ENCODE measurements at regions not wholly inside any gene's neighbourhood (a gene's known extent, or its start where the extent isn't known, plus 50 kb on each side); places are given as distances from the start of the nearest gene placed in this dataset.
"Not testable (repeated sequence)": the region's sequence is repeated elsewhere in the genome, so short reads cannot be mapped to it uniquely, and the experiment has no call there.

DNA sequence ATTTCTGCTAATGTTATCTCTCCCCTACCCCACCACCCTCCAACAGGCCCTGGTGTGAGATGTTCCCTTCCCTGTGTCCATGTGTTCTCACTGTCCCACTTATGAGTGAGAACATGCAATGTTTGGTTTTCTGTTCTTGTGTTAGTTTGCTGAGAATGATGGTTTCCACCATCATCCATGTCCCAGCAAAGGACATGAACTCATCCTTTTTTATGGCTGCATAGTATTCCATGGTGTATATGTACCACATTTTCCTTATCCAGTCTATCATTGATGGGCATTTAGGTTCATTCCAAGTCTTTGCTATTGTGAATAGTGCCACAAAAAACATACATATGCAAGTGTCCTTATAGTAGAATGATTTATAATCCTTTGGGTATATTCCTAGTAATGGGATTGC is 104.5 kb downstream of the ZNF33B start:
- not testable (repeated sequence) for DNase-seq

- DNase-seq = no peak
Observed at GRCh38 chr10:42532996-42533395, 105.4 kb downstream of the ZNF33B start.

DNA sequence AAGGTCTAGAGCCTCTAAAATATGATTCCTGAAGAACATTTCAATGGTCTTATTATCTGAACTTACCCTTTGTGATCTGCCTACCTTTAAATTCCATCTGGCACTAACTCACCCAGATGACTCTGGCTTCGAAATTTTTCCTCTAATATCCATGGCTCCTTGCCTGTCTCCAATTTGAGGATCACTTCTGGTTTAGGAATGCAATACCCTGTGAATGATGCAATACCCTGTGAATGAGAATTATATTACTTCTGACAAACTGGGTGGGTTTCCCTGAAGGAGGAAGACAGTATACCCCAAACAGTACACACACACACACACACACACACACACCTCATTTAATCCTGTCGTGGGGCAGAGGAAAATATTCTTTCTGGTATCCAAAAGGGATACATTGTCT is 115.3 kb downstream of the ZNF33B start:
- no peak for DNase-seq

- DNase-seq = no peak
Observed at GRCh38 chr10:42519761-42520460, 118.5 kb downstream of the ZNF33B start.

DNA sequence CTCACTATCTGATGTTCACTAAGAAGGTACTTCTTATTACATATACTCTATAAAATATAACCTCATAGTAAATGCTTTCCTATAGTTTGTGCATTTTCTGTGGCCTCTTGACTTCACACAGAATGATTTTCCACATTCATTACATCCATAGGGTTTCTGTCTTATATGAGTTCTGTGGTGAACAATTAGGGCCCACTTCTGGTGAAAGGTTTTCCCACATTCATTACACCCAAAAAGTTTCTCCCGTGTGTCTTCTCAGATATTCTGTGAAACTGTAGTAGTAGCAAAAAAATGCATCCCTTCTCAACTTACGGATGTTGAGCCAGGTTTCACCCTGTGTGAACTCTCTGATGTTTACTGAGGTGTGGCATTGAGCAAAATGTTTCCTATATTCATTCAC is 119.3 kb downstream of the ZNF33B start:
- DNase-seq = no peak

DNA sequence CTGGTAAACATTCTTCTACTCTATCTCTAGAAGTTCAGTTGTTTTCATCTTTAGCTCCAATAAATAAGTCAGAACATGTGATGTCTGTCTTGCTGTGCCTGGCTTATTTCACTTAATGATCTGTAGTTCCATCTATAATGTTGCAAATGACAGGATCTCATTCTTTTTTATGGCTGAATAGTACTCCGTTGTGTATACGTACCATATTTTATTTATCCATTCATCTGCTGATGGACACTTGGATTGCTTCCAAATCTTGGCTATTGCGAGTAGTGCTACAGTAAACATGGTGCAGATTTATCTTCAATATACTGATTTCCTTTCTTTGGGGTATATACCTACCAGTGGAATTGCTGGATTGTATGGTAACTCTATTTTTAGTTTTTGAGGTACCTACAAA is 124.4 kb downstream of the ZNF33B start:
- no peak for DNase-seq

GRCh38 chr10:42491801-42492200 is 146.6 kb downstream of the ZNF33B start:
- no peak for DNase-seq

DNA sequence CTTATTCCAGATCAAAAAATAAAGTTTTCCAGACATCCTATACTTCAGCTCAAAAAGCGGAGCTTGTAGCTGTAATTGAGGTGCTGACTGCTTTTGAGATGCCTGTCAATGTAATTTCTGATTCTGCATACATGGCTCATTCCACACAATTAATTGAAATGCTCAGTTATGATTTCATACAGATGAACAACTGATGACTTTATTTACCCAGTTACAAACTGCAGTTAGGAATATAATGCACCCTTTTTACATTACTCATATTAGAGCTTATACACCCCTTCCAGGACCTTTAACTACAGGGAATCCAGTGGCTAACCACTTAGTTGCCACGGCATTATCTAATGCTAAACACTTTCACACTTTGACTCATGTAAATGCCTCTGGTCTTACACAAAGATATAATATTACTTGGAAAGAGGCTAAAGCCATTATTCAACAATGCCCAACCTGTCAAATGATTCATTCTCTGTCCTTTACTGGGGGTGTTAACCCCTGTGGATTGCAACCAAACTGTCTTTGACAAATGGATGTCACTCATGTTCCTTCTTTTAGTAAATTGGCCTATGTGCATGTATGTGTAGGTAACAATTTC is 147.3 kb downstream of the ZNF33B start:
- DNase-seq = no peak

- DNase-seq = no peak
Observed at GRCh38 chr10:42490368-42490767, 148.0 kb downstream of the ZNF33B start.

- DNase-seq = no peak
Observed at GRCh38 chr10:42488416-42488815, 150.0 kb downstream of the ZNF33B start.

DNA sequence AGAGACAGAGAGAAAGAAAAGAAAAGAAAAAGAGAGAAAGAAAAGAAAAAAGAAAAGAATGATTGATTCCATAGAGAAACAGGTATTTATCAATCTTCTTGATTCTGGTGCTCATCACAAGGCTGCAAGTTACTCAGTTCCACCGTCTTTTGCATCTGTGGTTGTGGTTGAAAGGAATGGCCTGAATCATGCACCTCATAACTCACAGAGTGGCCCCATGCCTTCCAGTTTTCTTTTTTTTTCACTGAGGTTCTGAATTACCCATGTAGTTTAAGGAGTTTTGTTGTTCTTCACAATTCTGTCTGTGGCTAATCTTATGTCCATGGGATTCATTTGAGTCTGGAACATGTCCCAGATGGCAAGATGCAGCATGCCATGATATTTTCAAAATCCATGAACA is 156.0 kb downstream of the ZNF33B start:
- no peak for DNase-seq

GRCh38 chr10:42479057-42479456 is 159.3 kb downstream of the ZNF33B start:
- no peak for DNase-seq

- no peak for DNase-seq
Observed at GRCh38 chr10:42477170-42477569, 161.2 kb downstream of the ZNF33B start.

GRCh38 chr10:42476101-42476500 is 162.3 kb downstream of the ZNF33B start:
- DNase-seq = peak in 1 of 51 donors; percentile 15

DNA sequence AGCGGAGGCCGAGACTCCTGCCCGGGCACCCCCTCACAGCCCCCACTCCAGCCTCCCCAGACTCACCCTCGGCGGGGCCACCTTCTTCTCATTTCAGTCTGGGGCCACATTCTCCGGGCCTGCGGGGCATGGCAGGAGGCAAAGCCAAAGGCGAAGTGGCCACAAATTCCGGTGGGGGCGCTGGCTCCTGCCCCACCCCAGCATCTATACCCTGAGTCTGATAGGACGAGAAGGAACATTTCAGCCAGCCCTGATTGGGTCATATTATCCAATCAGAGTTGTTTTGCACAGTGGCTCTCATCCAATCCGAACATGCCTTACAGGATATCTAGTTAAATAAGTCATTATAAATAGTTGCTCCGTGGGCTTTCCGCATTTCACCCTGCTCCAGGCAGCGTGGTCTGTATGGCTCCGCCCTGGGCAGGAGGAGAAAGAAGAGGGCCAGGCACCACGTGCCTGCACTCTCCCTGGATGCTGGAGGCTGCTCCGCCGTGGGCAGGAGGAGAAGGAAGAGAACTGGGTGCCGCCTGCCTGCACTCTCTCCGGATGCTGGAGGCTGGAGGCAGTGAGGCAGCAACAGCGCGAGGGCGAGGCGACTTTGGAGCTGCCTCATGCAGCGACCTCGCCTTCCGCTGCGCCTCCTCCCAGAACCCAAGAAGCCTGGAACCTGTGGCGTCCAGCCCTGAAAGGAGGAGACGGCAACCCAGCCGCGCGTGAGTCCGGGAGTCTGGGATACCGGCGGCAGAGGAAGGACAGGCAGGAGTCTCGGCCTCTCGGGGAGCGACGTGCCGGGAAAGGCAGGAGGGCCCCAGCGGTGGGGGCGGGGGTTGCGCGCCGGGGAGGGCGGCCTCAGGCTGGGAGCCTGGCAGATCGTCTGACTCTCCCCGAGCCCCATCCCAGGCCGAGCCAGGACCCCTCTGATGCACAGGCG is 162.9 kb downstream of the ZNF33B start:
- peak in 7 of 51 donors; percentile 4 to 15 (median 10) for DNase-seq

DNA sequence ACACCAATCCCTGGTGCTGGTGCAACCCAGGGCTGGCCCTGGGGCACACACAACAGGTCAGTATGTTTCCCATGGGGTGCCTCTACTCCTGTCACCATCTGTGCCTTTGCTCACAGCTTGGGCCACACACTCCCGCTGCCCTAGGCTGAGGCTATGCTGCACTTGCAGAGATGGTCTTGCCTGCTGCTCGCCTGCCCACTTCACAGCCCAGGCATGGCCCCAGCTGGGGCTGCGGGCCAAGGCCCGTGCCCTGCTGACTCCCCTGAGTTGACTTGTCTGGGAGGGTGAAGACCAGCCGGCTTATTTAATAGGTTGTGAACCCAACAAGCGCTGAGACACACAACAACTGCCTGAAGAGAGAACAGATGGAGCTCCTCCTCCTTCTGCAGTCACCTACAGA is 184.1 kb downstream of the ZNF33B start:
- no peak for DNase-seq

- DNase-seq = no peak
Observed at GRCh38 chr10:42431095-42431494, 207.3 kb downstream of the ZNF33B start.

DNA sequence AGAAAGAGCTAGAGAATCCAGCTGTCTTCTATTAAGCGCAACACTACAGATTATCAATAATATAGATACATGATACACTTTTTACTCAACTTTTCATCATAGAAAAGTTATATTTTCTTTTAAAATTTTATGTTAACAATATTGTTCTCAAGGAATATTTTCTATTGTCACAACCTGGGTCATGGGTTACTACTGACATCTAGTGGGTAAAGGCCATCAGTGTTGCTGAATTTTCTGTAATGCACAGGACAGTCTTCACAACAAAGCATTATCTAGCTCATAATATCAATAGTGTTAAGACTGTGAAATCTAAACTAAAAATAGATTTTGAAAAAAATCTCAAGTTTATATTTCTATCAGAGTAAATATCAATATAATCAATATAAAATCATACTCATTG is 209.8 kb downstream of the ZNF33B start:
- no peak for DNase-seq

GRCh38 chr10:42422911-42423310 is 215.5 kb downstream of the ZNF33B start:
- no peak for DNase-seq

DNA sequence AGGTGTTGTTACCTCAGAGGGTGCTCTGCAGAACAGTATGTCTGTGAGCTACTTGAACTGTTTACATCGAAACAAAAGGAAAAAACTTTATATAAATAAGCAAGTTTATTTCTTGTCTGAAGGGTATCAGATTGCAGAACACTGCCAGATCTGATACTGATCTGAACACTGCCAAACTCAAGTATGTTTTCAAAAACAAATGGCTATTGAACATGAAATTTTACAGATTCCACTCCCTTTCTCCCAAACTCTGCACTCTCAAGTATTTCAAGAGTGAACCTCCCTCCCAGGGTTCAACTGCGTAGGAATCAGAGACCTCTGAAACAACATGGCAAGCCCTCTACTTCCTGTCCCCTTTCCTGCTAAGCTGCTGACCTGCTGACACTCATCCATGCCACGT is 216.6 kb downstream of the ZNF33B start:
- no peak for DNase-seq

DNA sequence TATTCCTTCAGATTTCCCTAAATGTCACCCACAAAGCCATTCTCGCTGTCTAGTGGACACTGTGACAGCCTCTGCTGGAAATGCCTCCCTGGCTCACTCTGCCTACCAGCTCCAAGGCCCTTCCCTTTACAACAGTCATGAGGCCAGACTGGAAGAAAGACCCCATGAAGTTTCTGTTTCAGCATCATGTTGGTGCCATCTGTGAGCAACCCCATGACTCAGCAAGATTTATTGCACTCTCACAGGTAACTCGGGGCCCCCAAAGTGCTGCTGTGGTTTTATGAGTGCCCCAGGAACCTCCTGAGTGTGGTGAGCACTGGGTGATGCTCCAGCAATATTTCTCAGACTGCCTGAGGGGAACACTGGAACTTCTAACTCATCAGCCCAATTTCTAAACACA is 218.6 kb downstream of the ZNF33B start:
- DNase-seq = no peak

DNA sequence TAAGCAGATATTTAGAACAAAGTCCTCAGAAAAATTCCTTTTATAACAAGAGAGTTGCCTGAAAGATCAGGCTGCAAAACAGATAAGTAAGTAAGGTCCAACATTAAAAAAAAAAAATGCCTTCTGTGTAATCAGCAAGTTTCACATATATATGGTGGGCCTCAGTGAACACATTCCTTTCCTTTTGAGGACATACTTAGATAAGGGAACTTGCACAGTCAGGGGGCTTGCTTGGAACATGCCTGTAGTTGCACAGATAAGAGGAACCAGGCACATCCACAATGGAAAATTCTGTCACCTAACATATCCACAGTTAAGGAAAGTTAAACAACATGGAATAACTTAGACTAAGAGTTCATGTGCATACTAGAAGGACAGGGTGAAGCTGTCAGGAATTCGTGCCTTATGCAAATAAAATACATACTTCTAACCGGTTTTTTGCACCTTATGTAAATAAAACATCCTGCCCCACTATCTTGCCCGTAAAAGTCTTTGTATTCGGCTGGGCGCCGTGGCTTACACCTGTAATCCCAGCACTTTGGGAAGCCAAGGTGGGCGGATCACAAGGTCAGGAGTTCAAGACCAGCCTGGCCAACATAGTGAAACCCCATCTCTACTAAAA is 257.3 kb downstream of the ZNF33B start:
- DNase-seq = no peak

Data from hypothalamus (tissue), 51 donors.